AG09319 (cell line): ENCODE measurements at regions not wholly inside any gene's neighbourhood (a gene's known extent, or its start where the extent isn't known, plus 50 kb on each side); places are given as distances from the start of the nearest gene placed in this dataset.

Experiments
- DNase-seq: peaks from one replicate; pipeline ENCODE4 v3.0.0-alpha.2; 2010; ENCODE audit warnings: low read depth; ENCODE audit errors: extremely low read depth
- TF ChIP-seq, protein P1 (sequence below): IDR thresholded peaks from 2 replicates; pipeline ENCODE4 v1.5.1; 2011; ENCODE audit warnings: low read depth, mild to moderate bottlenecking, inconsistent platforms, low read length, moderate library complexity

DNA sequence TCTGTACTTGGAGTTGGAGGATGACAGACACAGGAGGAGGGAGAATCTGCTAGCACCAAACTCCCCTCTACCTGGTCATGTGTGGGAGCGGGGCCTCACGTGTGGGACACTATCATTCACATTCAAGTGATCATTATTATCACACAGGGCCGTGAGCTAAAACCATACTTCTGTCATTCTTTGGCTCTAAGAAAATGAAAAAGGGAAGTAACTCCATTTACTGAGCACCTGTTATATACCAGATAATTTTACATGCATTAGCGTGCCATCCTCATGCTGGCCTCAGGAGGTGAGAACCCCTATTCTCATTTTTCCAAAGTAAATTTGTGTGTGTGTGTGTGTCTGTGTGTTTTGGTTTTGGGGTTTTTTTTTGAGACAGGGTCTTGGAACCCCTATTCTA lies 150.1 kb downstream of the GLI2 start:
- DNase-seq, result no peak
- TF ChIP-seq, protein P1, sequence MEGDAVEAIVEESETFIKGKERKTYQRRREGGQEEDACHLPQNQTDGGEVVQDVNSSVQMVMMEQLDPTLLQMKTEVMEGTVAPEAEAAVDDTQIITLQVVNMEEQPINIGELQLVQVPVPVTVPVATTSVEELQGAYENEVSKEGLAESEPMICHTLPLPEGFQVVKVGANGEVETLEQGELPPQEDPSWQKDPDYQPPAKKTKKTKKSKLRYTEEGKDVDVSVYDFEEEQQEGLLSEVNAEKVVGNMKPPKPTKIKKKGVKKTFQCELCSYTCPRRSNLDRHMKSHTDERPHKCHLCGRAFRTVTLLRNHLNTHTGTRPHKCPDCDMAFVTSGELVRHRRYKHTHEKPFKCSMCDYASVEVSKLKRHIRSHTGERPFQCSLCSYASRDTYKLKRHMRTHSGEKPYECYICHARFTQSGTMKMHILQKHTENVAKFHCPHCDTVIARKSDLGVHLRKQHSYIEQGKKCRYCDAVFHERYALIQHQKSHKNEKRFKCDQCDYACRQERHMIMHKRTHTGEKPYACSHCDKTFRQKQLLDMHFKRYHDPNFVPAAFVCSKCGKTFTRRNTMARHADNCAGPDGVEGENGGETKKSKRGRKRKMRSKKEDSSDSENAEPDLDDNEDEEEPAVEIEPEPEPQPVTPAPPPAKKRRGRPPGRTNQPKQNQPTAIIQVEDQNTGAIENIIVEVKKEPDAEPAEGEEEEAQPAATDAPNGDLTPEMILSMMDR, result no peak

DNA sequence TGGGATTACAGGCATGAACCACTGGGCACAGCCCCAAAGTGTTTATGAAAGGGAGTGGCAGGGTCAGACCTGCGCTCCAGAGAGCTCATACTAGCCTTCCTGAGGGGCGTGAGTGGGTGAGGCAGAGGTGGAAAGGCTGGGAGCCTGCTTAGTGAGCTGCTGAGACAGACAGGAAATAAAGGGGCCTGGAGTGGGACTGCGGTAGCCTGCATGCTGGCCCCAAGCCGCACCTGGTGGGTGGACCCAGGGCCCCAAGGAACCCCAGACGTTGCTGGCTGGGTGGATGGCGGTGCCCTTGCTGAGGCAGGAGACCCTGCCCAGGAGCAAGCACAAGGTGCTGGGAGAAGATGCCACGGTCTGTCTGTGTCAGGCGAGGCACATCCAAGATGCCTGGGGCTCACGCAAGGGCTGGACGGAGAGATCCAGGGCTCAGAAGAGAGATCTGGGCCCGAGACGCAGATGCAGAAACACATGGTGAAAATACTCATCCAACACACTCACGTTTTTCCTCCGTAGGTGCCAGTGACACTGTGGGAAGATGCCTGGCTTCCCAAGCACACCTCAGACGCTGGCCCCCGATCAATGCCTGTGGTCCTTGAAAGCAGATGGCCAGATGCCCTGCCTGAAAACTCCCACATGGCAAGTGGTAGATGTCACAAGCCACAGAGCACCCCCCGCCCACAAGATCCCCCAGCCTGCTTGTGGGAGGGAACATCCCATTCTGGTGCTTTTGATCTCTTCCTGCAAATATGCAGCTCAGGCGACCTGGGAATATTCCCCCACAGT lies 151.1 kb downstream of the GLI2 start:
- TF ChIP-seq, protein P1, result no peak
- no peak for DNase-seq

DNA sequence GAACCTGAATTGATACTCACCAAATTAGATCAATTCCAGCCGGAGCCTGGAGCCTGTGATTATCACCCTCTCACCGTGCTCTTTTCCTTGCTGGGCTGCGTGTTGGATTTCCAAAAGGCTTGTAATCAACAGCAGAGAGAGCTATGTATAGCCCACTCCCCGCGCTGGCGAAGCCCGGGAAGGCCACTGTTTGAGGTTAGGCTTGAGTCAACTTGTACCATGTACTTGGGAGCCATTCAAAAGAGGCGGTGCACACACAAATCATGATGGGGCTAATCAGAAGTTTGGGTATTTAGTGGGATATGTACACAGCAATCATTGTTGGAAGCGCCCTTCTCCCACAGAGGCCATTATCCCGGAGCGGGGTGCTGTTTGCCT lies 151.6 kb downstream of the GLI2 start:
- DNase-seq, result no peak
- TF ChIP-seq, protein P1, result no peak

DNA sequence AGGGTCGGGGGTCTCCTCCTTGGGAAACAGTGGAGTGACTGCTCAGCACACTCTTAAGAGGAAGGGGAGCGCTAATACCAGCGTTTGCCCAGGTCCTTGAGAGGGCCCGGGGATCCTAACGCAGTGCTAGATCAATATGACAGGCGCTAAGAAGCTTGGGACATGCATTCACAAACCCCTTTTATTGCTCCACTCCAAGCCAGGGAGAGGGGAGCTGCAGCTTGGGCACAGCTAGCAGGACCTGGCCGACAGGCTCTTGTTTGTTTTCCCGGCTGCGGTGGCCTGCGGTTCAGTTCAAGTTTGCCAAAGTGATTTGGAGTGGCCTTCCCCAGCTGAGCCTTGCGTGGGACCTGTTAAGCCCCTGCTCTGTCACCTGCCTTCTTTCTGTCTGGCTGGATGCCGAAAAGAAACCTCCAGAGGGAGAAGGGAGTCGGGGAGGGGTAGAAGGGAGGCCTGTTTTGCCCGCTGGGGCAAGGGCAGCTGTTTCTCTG lies 152.1 kb downstream of the GLI2 start:
- TF ChIP-seq, protein P1, result no peak
- DNase-seq, result no peak

DNA sequence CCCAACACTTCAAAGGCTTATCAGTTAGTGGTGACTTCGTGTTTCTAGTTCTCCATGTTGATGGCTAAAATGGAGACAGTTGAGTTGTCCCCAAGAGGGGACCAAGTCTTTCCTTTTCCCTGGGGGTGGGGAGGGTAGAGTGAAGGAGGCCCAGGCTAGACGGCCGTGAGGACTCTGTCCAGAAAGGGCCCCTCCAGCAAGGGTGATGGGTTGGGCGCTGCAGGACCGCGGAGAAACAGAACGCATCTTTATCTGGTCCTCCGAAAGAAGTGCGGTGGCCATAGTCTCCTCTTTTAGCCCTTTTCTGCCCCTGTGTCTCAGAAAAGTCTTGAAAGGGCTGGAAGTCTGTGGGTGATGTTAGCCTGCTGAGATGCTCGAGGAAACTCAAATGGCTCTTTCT lies 153.2 kb downstream of the GLI2 start:
- no peak for DNase-seq
- TF ChIP-seq, protein P1, result no peak

GRCh38 chr2:120889936-120890335 lies 154.3 kb downstream of the GLI2 start:
- TF ChIP-seq, protein P1, result no peak
- no peak for DNase-seq

GRCh38 chr2:120890566-120891360 lies 155.1 kb downstream of the GLI2 start:
- TF ChIP-seq, protein P1, result no peak
- DNase-seq, result no peak
